Duodenal mucosa (tissue), 2 donors: ENCODE measurements at regions not wholly inside any gene's neighbourhood (a gene's known extent, or its start where the extent isn't known, plus 50 kb on each side); places are given as distances from the start of the nearest gene placed in this dataset.

ENCODE experiments used
- H3K27ac ChIP-seq: one replicate; pipeline ENCODE4 v1.7.0; 2013; ENCODE audit warnings: low read depth, low read length
- H3K27me3 ChIP-seq, 2 donors: one replicate each; pipeline ENCODE4 v1.7.0; 2013; ENCODE audit warnings: low read length in 2 of 2, control low read depth in 1 of 2; ENCODE audit not compliant: insufficient read depth in 2 of 2, control insufficient read depth in 1 of 2
- H3K36me3 ChIP-seq, 2 donors: one replicate each; pipeline ENCODE4 v1.7.0; 2013; ENCODE audit warnings: low read length in 2 of 2, control low read depth in 1 of 2; ENCODE audit not compliant: insufficient read depth in 2 of 2, control insufficient read depth in 1 of 2
- H3K4me1 ChIP-seq, 2 donors: one replicate each; pipeline ENCODE4 v1.7.0; 2013; ENCODE audit warnings: low read length in 2 of 2, control low read depth in 1 of 2; ENCODE audit not compliant: insufficient read depth in 2 of 2, control insufficient read depth in 1 of 2
- H3K4me3 ChIP-seq, 2 donors: one replicate each; pipeline ENCODE4 v1.7.0; 2013; ENCODE audit warnings: low read length in 2 of 2, low read depth in 1 of 2
- H3K9ac ChIP-seq, 2 donors: one replicate each; pipeline ENCODE4 v1.7.0; 2013; ENCODE audit warnings: low read length in 2 of 2, low read depth in 1 of 2
- H3K9me3 ChIP-seq, 2 donors: one replicate each; pipeline ENCODE4 v1.7.0; 2013; ENCODE audit warnings: low read length in 2 of 2, control low read depth in 1 of 2; ENCODE audit not compliant: control insufficient read depth in 1 of 2

- no peaks in the 10 kb centered on the region for H3K36me3 ChIP-seq
- H3K27ac ChIP-seq, result no peak overlapping the region
- H3K9ac ChIP-seq, result no peak overlapping the region
- peaks cover 8 to 16% of the 10 kb centered on the region in 2 donors for H3K4me1 ChIP-seq
- no peaks in the 10 kb centered on the region for H3K27me3 ChIP-seq
- no peaks in the 10 kb centered on the region for H3K9me3 ChIP-seq
- H3K4me3 ChIP-seq, result no peak overlapping the region
Observed at GRCh38 chr11:10936626-10937384, 79.0 kb upstream of the ZBED5 start.

DNA sequence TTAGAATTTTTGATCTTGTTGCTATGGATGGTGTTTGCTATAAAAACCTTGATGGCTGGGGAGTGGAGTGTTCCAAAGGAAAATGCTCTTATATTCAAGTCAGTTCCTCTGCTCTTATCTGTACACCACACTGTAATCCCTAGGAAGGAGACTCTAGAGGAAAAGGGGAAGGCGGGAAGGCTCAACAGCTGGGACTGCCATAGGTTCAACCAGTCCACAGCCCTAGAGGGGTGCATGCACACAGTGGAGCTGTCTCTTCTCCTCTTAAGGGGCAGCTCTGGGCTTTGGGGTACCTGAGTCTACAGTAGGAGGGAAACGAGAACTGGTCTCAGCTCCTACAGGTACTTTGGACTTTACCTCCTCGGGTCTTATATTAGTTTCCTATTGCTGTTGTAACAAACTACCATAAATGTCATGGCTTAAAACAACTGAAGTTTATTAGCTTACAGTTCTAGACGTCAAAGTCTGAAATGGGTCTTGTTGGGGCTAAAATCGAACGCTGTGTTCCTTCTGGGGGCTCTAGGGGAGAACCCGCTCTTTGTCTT lies 77.2 kb upstream of the ZBED5 start:
- peaks cover 8 to 22% of the 10 kb centered on the region in 2 donors for H3K4me1 ChIP-seq

DNA sequence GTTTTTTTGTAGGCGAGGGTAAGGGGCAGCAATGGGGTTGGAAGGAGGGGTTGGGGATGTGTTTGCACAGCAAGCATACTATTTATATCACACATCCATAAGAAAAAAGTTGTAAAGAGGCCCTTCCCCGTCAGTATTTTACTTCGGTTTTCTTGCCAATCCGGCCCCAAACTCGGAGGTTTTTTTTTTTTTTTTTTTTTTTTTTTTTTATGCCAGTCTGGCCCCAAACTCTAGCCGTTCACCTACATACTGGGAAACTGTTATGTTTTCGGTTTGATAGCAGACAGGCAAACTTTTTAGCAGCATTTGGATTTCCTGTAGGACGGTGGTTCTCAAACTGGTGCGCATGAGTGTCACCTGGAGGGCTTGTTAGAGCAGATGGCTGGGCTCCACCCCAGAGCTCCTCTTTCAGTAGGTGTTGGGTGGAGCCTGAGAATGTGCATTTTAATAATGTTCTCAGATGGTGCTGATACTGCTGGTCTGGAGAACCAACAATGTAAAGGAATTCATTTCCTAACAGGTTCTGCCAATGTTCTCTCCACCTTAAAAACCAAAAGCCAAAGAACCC lies 76.5 kb upstream of the ZBED5 start:
- Histone ChIP-seq H3K36me3 (no peaks in the 10 kb centered on the region), H3K9me3 (no peaks in the 10 kb centered on the region), H3K9ac (peak overlapping the region; percentile 40 to 58), H3K27ac (no peak overlapping the region), H3K4me3 (peak overlapping the region; percentile 64 to 71), H3K4me1 (peaks cover 8 to 22% of the 10 kb centered on the region in 2 donors), H3K27me3 (peaks cover 0 to 4% of the 10 kb centered on the region in 2 donors)

More for the DNA sequence above, 77.2 kb upstream of the ZBED5 start:
- no peak overlapping the region for H3K9ac ChIP-seq
- no peak overlapping the region for H3K27ac ChIP-seq
- H3K4me3 ChIP-seq, result peak overlapping the region in 1 of 2 donors; percentile 39
- H3K27me3 ChIP-seq, result peaks cover 0 to 4% of the 10 kb centered on the region in 2 donors
- no peaks in the 10 kb centered on the region for H3K36me3 ChIP-seq
- H3K9me3 ChIP-seq, result no peaks in the 10 kb centered on the region

DNA sequence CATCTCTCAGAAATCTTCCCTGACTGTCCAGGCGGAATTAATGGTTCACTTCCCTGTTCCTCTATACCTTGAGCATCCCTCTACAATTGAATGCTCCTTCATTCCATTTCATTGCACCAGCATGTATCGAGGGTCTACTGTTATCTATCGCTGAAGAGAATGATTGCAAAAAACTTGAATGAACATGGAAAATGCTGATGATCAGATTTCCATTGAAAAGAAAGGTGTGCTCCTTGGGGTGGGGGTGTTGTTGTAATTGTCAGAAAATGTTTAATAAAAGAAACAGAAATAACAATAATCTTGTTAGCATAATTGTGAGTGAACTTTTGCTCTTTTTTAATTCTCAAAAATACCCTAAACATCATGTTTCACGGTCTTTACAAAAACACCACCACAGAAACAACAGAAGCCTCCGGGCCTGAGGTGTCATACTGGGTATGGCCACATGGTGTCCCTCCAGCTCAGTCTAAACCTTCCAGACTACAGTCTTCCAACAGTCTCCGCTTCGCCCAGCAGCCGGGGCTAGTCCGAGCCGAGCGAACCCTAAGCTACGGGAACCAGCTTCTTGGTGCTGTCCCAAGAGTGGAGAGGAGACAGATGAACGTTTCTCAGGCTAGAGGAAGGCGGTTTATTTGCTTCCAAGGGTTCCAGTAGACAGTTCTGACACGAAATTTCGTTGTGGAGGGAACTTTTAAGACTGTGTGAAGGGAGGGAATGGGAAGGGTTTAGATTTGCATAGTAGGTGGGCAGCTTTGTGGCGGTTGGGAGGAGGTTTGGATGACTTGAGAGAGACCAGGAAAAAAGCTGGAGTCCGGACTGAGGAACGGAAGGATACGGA lies 75.8 kb upstream of the ZBED5 start:
- Histone ChIP-seq H3K4me1 (peaks cover 15 to 22% of the 10 kb centered on the region in 2 donors), H3K9ac (peak overlapping the region; percentile 40 to 58), H3K27ac (peak overlapping the region; percentile 13), H3K27me3 (peaks cover 0 to 4% of the 10 kb centered on the region in 2 donors), H3K36me3 (no peaks in the 10 kb centered on the region), H3K9me3 (no peaks in the 10 kb centered on the region), H3K4me3 (peak overlapping the region; percentile 64 to 71)

DNA sequence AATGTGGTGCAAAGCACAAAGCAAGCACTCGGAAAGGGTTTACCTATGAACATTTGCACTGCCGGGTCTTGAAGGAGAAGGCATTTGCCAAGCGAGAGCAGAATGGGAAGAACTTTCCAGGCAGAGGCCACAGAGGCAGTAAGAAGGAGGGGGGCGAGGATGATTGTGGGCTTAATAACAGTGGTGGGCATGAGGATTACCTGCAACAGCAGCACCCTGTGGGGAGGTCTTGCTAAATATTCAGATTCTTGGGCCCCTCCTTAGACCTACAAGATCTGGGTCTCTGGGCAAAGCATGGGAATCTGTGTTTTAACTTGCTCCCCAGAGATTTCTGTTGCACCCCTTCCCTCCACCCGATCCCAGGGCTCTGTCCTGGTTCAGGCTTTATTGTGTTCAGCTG lies 75.1 kb upstream of the ZBED5 start:
- H3K9me3 ChIP-seq, result no peaks in the 10 kb centered on the region
- H3K4me1 ChIP-seq, result peaks cover 15 to 22% of the 10 kb centered on the region in 2 donors
- no peak overlapping the region for H3K27ac ChIP-seq
- H3K27me3 ChIP-seq, result peaks cover 0 to 4% of the 10 kb centered on the region in 2 donors
- no peak overlapping the region for H3K9ac ChIP-seq
- H3K4me3 ChIP-seq, result no peak overlapping the region
- no peaks in the 10 kb centered on the region for H3K36me3 ChIP-seq

DNA sequence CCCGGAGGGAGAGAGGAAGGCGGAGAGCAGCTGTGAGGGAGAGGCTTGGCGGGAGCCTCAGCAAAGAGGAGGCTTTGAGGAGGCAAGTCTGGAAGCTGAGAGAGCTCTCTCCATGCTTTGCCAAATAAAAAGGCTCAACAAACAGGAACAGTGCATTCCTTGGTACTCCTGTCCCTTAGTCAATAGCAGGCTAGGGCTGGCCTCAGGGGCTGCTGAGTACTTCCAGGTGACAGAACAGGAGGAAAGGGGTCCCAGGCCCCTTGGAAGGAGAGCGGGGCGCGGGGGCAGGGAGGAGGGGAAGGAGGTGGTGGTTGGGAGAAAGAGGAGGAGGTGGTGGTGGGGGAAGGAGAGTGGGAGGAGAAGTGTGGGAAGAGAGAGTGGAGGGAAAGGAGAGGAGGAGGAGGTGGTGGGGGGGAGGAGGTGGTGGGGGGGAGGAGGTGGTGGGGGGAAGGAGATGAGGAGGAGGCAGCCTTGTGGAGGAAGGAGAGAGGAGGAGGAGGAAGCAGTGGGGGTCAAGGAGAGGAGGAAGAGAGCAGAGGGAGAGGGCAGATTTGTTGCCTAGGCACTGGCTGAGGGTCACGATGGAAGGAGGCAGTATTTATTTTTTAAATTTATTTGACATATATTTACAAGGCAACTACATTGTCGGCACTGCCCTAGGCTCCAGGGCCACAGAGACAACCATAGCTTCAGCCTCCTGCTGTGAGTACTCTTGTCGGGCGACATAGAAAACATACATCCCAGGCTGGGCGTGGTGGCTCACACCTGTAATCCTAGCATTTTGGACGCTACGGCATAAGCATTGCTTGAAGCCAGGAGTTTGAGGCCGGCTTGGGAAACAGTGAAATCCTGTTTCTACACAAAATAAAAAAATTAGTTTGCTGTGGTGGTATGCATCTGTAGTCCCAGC lies 74.2 kb upstream of the ZBED5 start:
- H3K36me3 ChIP-seq, result no peaks in the 10 kb centered on the region
- H3K27me3 ChIP-seq, result peaks cover 0 to 4% of the 10 kb centered on the region in 2 donors
- H3K9ac ChIP-seq, result peak overlapping the region; percentile 52 to 70
- H3K27ac ChIP-seq, result peak overlapping the region; percentile 68
- H3K4me3 ChIP-seq, result peak overlapping the region; percentile 72 to 75
- H3K4me1 ChIP-seq, result peaks cover 23 to 31% of the 10 kb centered on the region in 2 donors
- H3K9me3 ChIP-seq, result no peaks in the 10 kb centered on the region

DNA sequence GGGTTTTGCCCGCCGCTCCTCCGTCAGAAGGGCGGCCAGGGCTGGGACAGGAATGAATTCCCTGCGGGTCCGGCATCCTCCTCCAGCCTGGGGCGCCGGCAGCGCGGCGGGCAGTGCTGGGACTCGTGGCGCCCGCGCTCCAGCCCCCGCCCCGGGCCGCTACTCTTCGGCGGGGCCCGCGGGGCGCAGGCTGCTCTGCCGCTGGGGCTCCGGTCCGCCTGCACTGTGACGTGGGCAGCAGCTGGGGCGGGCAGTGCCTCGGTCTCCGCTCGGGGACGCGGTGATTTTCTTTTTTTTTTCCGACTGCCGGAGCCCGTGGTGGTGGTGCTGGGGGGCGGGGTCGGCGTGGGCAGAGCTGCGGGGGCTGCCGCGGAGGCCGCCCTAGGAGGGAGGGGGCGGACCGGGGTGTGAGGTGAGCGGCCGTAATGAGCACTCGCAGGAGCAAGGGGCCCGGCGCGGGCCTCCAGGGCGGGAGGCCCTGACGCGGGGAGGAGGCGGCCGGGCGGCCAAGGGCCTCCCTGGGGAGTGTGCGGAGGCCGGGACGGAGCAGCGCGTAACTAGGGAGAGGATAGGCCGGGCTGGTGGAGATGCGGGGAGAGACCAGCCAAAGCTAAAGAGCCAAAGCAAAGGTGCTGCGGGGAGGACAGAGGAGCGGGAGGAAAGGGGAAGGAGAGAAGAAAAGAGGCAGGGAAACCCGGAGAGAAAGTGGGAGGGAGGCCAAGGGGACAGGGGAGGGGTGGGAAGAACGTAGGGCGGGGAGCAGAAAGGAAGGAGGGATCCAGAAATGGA lies 73.3 kb upstream of the ZBED5 start:
- H3K27ac ChIP-seq, result peak overlapping the region; percentile 68
- H3K9ac ChIP-seq, result peak overlapping the region; percentile 52 to 70
- no peaks in the 10 kb centered on the region for H3K36me3 ChIP-seq
- H3K4me3 ChIP-seq, result peak overlapping the region; percentile 72 to 75
- peaks cover 27 to 33% of the 10 kb centered on the region in 2 donors for H3K4me1 ChIP-seq
- H3K9me3 ChIP-seq, result no peaks in the 10 kb centered on the region
- H3K27me3 ChIP-seq, result peaks cover 0 to 4% of the 10 kb centered on the region in 2 donors

DNA sequence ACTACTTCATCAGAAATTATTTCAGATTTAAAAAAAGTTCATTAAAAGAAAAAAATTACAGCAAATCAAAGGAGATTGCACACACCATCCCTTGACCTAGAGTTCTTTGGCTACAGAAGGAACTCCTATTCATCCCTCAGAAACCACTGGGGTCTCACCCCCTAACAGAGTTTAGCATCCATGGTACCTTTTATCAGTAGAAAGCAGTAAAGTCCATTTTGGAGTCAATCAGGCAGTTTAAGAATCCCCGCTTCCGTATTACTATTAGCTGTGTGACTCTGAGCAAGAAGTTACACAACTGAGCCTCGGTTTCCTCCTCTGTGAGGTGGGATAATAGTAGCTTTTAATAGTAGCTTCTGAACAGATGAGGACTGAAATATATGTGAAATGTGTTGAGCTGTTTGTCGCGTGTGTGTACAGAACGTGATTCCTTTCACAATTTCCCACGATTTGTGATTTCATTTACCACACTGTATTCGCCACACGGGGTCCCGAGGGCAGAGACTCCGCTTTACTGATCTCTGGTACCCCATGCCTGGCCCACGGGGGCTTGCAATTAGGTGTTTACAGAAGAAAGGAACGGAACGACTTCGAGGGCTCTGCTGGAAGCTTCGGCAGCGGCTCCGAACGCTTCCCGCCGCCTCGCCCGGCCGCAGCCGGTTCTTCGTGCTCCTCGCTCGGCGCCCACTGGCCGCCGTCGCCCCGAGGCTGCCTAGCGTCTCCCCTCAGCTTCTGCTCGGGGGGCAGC lies 72.5 kb upstream of the ZBED5 start:
- H3K36me3 ChIP-seq, result no peaks in the 10 kb centered on the region
- H3K9me3 ChIP-seq, result no peaks in the 10 kb centered on the region
- peaks cover 27 to 33% of the 10 kb centered on the region in 2 donors for H3K4me1 ChIP-seq
- peak overlapping the region; percentile 72 to 75 for H3K4me3 ChIP-seq
- H3K9ac ChIP-seq, result peak overlapping the region; percentile 52 to 70
- peaks cover 0 to 4% of the 10 kb centered on the region in 2 donors for H3K27me3 ChIP-seq
- peak overlapping the region; percentile 68 for H3K27ac ChIP-seq
